ENCODE measurements at regions not wholly inside any gene's neighbourhood (a gene's known extent, or its start where the extent isn't known, plus 50 kb on each side); places are given as distances from the start of the nearest gene placed in this dataset.
A peak's percentile ranks its signal among the peaks of the same experiment; 100 is the strongest.
"Not testable (repeated sequence)": the region's sequence is repeated elsewhere in the genome, so short reads cannot be mapped to it uniquely, and the experiment has no call there.

DNA sequence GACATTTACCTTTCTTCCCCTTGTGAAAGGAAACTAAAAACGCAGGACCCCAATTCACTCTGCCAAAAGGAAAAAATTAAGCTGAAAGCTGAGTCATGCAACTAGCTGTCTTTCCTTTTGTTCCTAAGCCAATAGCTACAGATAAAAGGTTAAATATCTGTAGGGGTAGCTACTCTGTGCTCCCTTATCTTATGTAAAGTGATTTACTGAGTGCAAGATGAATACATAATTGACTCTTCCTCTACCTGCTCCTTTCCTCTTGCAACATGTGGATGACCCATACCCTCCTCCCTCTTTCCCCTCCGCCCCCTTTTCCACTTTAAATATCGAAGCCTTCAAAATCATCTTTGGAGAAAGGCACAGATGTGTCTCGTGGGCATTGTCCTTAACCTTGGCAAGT, 68.0 kb upstream of the ZNF157 start:
- no peak for DNase-seq

DNA sequence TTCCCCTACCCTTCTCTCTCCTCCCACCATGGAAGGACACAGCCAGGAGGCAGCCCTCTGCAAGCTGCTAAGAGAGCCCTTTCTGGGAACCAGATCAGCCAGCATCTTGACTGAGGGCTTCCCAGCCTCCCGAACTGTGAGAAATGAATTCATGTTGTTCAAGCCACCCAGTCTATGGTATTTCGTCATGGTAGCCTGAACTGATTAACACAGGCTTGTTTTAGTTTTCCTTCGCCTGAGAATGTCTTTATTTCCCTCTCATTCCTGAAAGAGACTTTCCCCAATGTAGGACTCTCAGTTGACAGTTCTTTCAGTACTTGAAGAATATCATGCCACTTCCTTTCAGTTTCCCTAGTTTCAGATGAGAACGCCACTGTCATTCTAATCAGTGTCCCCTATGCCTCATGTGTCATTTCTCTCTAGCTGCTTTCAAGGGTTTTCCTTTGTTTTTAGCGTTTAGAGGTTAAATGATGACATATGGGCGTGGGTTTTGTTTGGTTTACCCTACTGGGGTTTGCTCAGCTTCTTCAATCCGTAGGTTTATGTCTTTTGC, 63.8 kb upstream of the ZNF157 start:
- DNase-seq, result not testable (repeated sequence)

DNA sequence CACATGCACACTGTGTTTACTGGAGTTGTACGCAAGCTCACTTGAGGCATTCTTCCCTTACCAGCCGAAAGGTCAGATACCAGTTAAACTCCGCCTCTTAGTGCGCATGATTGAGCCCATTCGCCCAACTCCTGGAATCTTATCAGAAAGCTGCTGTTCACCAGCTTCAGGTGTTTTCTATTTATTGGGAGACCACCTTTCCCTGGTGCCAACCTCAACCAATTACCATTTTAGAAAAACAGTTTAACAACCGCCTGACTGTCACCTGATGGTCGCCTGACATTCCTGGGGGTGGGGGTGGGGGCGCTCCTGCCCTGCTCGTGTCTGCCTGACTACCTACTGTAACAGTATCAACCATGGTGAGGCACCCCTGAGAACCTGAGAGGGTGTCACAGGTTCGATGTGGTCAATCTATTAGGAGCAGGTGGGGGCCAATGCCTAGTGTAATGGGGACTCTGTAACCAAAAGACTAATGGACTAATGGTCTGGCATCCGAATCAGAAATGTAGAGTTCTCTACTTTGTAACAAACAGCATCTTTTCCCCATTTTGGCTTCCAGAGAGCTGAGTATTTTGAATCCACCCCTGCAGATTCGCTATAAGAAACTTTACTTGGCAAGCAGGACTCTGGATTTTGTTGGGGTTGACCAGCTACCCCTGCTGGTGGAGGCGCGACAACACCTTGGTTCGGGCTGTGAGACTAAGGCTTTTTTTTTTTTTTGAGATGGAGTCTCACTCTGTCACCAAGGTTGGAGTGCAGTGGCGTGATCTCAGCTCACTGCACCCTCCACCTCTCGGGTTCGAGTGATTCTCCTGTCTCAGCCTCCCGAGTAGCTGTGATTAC, 58.2 kb upstream of the ZNF157 start:
- peak; percentile 26 for DNase-seq

DNA sequence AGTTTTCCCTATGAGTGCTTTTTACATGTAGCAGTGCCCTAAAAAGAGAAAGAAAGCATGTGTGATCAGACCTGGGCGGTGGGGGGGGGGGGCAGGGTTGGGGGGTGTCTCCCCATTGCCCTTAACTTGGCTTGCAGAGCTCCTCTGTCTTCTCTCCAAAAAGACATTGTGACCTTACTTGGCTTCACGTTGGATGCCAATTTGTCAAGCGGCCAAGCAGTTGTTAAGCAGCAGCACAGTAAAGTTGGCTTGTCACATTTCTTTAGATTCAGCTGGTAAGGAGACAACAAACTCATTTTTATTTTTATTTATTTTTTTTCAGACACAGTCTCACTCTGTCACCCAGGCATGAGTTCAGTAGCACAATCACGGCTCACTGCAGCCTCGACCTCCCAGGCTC, 57.3 kb upstream of the ZNF157 start:
- no peak for DNase-seq

DNA sequence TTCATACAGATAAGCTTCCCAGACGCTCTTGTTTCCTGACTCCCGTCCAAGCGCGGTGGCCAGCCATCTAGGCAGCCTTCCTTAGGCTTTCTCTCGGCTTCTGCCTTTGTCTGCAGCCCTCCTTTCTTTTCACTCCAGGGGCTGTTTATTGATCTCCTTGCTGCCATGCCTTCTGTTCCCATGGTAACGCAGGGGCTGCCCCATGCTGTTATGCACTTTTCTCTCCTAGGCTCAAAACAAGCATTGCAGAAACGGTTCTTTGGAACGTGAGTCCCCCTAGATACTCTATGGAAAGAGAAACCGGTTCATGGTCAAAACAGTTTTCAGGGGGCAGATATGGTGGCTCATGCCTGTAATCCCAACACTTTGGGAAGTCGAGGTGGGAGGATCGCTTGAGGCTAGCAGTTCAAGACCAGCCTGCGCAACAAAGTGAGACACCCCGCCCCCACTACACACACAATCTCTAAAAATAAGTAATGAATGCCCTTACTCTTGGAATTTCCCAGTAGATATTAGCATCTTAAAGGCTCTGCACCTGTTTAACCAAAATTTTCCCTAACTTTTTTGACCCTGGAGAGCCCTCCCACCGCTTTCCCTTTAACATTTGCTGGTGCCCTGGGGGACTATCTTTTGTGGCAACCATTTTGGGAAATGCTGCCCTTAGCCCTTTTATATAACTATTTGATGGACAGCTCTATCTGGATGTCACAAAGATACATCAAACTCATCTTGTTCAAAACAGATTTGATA, 53.9 kb upstream of the ZNF157 start:
- DNase-seq, result no peak

All from activated CD4-positive, alpha-beta T cell treated with anti-CD3 and anti-CD28 coated beads for 1 hour (primary cell).